K562 (cell line): ENCODE measurements at regions not wholly inside any gene's neighbourhood (a gene's known extent, or its start where the extent isn't known, plus 50 kb on each side); places are given as distances from the start of the nearest gene placed in this dataset.

Experiments
- ATF3 ChIP-seq, 2 experiments: fragments of 450-650 bp in 1 of 2; sonication (generic) in 1 of 2; formaldehyde crosslinking in 1 of 2; IDR thresholded peaks in 1 of 2; conservative IDR thresholded peaks in 1 of 2; 2 replicates each; pipeline versions ENCODE4 v1.6.1 to v1.8.1; 2016 to 2023; ENCODE audit warnings: mild to moderate bottlenecking in 2 of 2, moderate library complexity in 2 of 2, inconsistent platforms in 1 of 2, missing genetic modification reagents in 1 of 2
- CREM ChIP-seq: IDR thresholded peaks from 2 replicates; pipeline ENCODE4 v1.6.1; 2014; ENCODE audit warnings: antibody characterized with exemption, low read depth
- DPF2 ChIP-seq: fragments of 450-650 bp; IDR thresholded peaks from 2 replicates; pipeline ENCODE4 v1.6.1; 2016
- JUNB ChIP-seq: fragments of 450-650 bp; formaldehyde crosslinking; conservative IDR thresholded peaks from 2 replicates; pipeline ENCODE4 v1.4.0; 2020; ENCODE audit warnings: mild to moderate bottlenecking
- JUND ChIP-seq, 2 experiments: IDR thresholded peaks; 2 replicates in 1 of 2; 3 replicates in 1 of 2; pipeline ENCODE4 v1.6.1; 2011; ENCODE audit warnings: borderline replicate concordance in 2 of 2, low read depth in 2 of 2, low read length in 2 of 2, improper control_type of control experiment in 1 of 2, missing biosample characterization in 1 of 2, missing genetic modification characterization in 1 of 2, missing genetic modification reagents in 1 of 2
- NEUROD1 ChIP-seq: fragments of 150-350 bp; IDR thresholded peaks from 2 replicates; pipeline ENCODE4 v1.6.1; 2014; ENCODE audit warnings: borderline replicate concordance, low read length, low read depth; ENCODE audit not compliant: partially characterized antibody
- POLR3G ChIP-seq: IDR thresholded peaks from 2 replicates; pipeline ENCODE4 v1.6.1; 2011; ENCODE audit not compliant: insufficient read length, insufficient replicate concordance; ENCODE audit errors: extremely low read depth
- RCOR1 ChIP-seq, 2 experiments: IDR thresholded peaks; 2 replicates each; pipeline ENCODE4 v1.6.1; 2012; ENCODE audit warnings: low read depth in 2 of 2, low read length in 2 of 2, borderline replicate concordance in 1 of 2, improper control_type of control experiment in 1 of 2
- RERE ChIP-seq: sonication (generic); formaldehyde crosslinking; IDR thresholded peaks from 2 replicates; pipeline ENCODE4 v1.8.0; 2023; ENCODE audit warnings: missing genetic modification reagents, mild to moderate bottlenecking, borderline replicate concordance
- TEAD4 ChIP-seq, 2 experiments: sonication (generic) in 1 of 2; formaldehyde crosslinking in 1 of 2; IDR thresholded peaks; 2 replicates each; pipeline versions ENCODE4 v1.6.1 to v1.8.0; 2012 to 2022; ENCODE audit warnings: borderline replicate concordance in 1 of 2, inconsistent platforms in 1 of 2, low read length in 1 of 2, mild to moderate bottlenecking in 1 of 2, missing genetic modification reagents in 1 of 2
- ZC3H11A ChIP-seq: IDR thresholded peaks from 2 replicates; pipeline ENCODE4 v1.6.1; 2012; ENCODE audit warnings: low read depth, low read length, improper control_type of control experiment
- ZFP1 ChIP-seq: fragments of 450-650 bp; formaldehyde crosslinking; IDR thresholded peaks from 2 replicates; pipeline ENCODE4 v1.4.0; 2020; ENCODE audit warnings: mild to moderate bottlenecking, mixed read lengths
- ZNF507 ChIP-seq: conservative IDR thresholded peaks from 2 replicates; pipeline ENCODE4 v1.6.1; 2017; ENCODE audit warnings: missing genetic modification characterization, missing compliant biosample characterization
- ZNF764 ChIP-seq: fragments of 250-450 bp; sonication (Bioruptor Pico); IDR thresholded peaks from 2 replicates; pipeline ENCODE4 v1.4.0; 2020; ENCODE audit warnings: low read depth, mild to moderate bottlenecking, moderate library complexity
- TF ChIP-seq, protein P1 (sequence below): fragments of 450-650 bp; formaldehyde crosslinking; IDR thresholded peaks from 2 replicates; pipeline ENCODE4 v1.4.0; 2022; ENCODE audit warnings: missing genetic modification characterization
- TF ChIP-seq, protein P2 (sequence below), 2 experiments: fragments of 200-800 bp in 1 of 2; sonication (Bioruptor generic) in 1 of 2; sonication (generic) in 1 of 2; formaldehyde crosslinking in 1 of 2; IDR thresholded peaks in 1 of 2; conservative IDR thresholded peaks in 1 of 2; 2 replicates each; pipeline versions ENCODE4 v1.5.0 to v1.6.1; 2016 to 2020; ENCODE audit warnings: missing compliant biosample characterization in 1 of 2, missing genetic modification characterization in 1 of 2, missing genetic modification reagents in 1 of 2

DNA sequence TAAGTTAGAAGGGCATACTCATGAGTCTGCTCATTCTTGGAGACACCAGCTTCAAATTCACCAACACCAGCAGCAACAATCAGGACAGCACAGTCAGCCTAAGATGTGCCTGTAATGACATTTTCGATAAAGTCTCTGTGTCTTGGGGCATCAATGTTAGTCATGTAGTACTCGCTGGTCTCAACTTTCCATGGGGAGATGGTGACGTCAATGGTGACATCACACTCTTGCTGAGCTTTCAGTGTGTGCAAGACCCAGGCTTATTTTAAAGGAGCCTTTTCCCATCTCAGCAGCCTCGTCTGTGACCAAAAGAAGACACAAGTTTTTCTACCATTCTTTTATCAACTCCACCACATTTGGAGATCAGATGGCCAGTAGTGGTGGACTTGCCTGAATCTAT is 75.5 kb downstream of the SERINC2 start (continued):
- TF ChIP-seq NEUROD1, result no peak
- peak; percentile 81 for TF ChIP-seq ATF3 (IDR thresholded peaks at IDR 0.05)
- TF ChIP-seq ATF3 (CRISPR knock-in tag; conservative IDR thresholded peaks at IDR 0.05), result no peak
- TF ChIP-seq ZC3H11A, result no peak
- TF ChIP-seq, protein P1, sequence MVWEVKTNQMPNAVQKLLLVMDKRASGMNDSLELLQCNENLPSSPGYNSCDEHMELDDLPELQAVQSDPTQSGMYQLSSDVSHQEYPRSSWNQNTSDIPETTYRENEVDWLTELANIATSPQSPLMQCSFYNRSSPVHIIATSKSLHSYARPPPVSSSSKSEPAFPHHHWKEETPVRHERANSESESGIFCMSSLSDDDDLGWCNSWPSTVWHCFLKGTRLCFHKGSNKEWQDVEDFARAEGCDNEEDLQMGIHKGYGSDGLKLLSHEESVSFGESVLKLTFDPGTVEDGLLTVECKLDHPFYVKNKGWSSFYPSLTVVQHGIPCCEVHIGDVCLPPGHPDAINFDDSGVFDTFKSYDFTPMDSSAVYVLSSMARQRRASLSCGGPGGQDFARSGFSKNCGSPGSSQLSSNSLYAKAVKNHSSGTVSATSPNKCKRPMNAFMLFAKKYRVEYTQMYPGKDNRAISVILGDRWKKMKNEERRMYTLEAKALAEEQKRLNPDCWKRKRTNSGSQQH (CRISPR knock-in tag), result no peak
- 0 out of 2 replicates have a peak, but pooled peaks have one; percentile 46 for TF ChIP-seq JUNB (CRISPR knock-in tag)
- no peak for TF ChIP-seq TEAD4 (IDR thresholded peaks at IDR 0.05; ENCODE audit: low read length)
- no peak for TF ChIP-seq TEAD4 (CRISPR knock-in tag; IDR thresholded peaks at IDR 0.05; ENCODE audit: borderline replicate concordance)
- no peak for TF ChIP-seq RERE
- TF ChIP-seq JUND (IDR thresholded peaks at IDR 0.05; ENCODE audit: borderline replicate concordance, low read depth, low read length), result peak; percentile 32; the same call in 1 of the 2 replicates
- peak; percentile 70 for TF ChIP-seq JUND (tag; IDR thresholded peaks at IDR 0.05; ENCODE audit: borderline replicate concordance, low read depth, low read length)
- TF ChIP-seq ZFP1, result no peak
- TF ChIP-seq ZNF507 (tag), result no peak
- peak; percentile 80 for TF ChIP-seq CREM
- no peak for TF ChIP-seq DPF2
- no peak for TF ChIP-seq POLR3G
- TF ChIP-seq RCOR1 (IDR thresholded peaks at IDR 0.05; ENCODE audit: borderline replicate concordance in 1 of 2, low read depth in 2 of 2, low read length in 2 of 2), result no peak
- TF ChIP-seq, protein P2, sequence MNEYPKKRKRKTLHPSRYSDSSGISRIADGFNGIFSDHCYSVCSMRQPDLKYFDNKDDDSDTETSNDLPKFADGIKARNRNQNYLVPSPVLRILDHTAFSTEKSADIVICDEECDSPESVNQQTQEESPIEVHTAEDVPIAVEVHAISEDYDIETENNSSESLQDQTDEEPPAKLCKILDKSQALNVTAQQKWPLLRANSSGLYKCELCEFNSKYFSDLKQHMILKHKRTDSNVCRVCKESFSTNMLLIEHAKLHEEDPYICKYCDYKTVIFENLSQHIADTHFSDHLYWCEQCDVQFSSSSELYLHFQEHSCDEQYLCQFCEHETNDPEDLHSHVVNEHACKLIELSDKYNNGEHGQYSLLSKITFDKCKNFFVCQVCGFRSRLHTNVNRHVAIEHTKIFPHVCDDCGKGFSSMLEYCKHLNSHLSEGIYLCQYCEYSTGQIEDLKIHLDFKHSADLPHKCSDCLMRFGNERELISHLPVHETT (CRISPR knock-in tag; conservative IDR thresholded peaks at IDR 0.05 in 1 of 2, IDR thresholded peaks at IDR 0.05 in 1 of 2), result no peak
- TF ChIP-seq ZNF764 (CRISPR knock-in tag), result no peak
